ENCODE measurements at regions not wholly inside any gene's neighbourhood (a gene's known extent, or its start where the extent isn't known, plus 50 kb on each side); places are given as distances from the start of the nearest gene placed in this dataset.

- DNase-seq (ENCODE audit: low spot score): no peak
Measured at GRCh38 chr4:132860976-132861375, 288.1 kb upstream of the PCDH10 start.

GRCh38 chr4:132863619-132864018 lies 285.5 kb upstream of the PCDH10 start:
- no peak for DNase-seq (ENCODE audit: low spot score)

- no peak for DNase-seq (ENCODE audit: low spot score)
Measured at GRCh38 chr4:132865458-132865857, 283.6 kb upstream of the PCDH10 start.

- DNase-seq (ENCODE audit: low spot score): no peak
Measured at GRCh38 chr4:132865922-132866321, 283.2 kb upstream of the PCDH10 start.

- DNase-seq (ENCODE audit: low spot score): no peak
Measured at GRCh38 chr4:132866616-132867015, 282.5 kb upstream of the PCDH10 start.

GRCh38 chr4:132893787-132894186 lies 255.3 kb upstream of the PCDH10 start:
- DNase-seq (ENCODE audit: low spot score): no peak

GRCh38 chr4:132901224-132901623 lies 247.9 kb upstream of the PCDH10 start:
- no peak for DNase-seq (ENCODE audit: low spot score)

- no peak for DNase-seq (ENCODE audit: low spot score)
Measured at GRCh38 chr4:132910229-132910748, 238.8 kb upstream of the PCDH10 start.

- DNase-seq (ENCODE audit: low spot score): no peak
Measured at GRCh38 chr4:132918096-132918495, 231.0 kb upstream of the PCDH10 start.

- DNase-seq (ENCODE audit: low spot score): no peak
Measured at GRCh38 chr4:132923516-132923915, 225.6 kb upstream of the PCDH10 start.

GRCh38 chr4:132934911-132935310 lies 214.2 kb upstream of the PCDH10 start:
- DNase-seq (ENCODE audit: low spot score): no peak

GRCh38 chr4:132955146-132955545 lies 193.9 kb upstream of the PCDH10 start:
- DNase-seq (ENCODE audit: low spot score): no peak

- no peak for DNase-seq (ENCODE audit: low spot score)
Measured at GRCh38 chr4:132956962-132957361, 192.1 kb upstream of the PCDH10 start.

- no peak for DNase-seq (ENCODE audit: low spot score)
Measured at GRCh38 chr4:132958457-132959263, 190.4 kb upstream of the PCDH10 start.

GRCh38 chr4:132981611-132982010 lies 167.5 kb upstream of the PCDH10 start:
- DNase-seq (ENCODE audit: low spot score): no peak

GRCh38 chr4:132982151-132982550 lies 166.9 kb upstream of the PCDH10 start:
- DNase-seq (ENCODE audit: low spot score): no peak

- no peak for DNase-seq (ENCODE audit: low spot score)
Measured at GRCh38 chr4:132991111-132991510, 158.0 kb upstream of the PCDH10 start.

- DNase-seq (ENCODE audit: low spot score): no peak
Measured at GRCh38 chr4:132992686-132993085, 156.4 kb upstream of the PCDH10 start.

GRCh38 chr4:132998585-132999230 lies 150.4 kb upstream of the PCDH10 start:
- DNase-seq (ENCODE audit: low spot score): no peak

- DNase-seq (ENCODE audit: low spot score): no peak
Measured at GRCh38 chr4:133000012-133000411, 149.1 kb upstream of the PCDH10 start.

GRCh38 chr4:133003169-133003568 lies 145.9 kb upstream of the PCDH10 start:
- DNase-seq (ENCODE audit: low spot score): no peak

GRCh38 chr4:133014473-133015135 lies 134.5 kb upstream of the PCDH10 start:
- DNase-seq (ENCODE audit: low spot score): no peak

- no peak for DNase-seq (ENCODE audit: low spot score)
Measured at GRCh38 chr4:133045288-133045687, 103.8 kb upstream of the PCDH10 start.

All from activated CD4-positive, alpha-beta T cell treated with anti-CD3 and anti-CD28 coated beads, Interleukin-2, Interleukin-4, amounts not matched to agents 100 ng/mL and 50 ng/mL, durations not matched to agents 16 hours and 8 hours (primary cell).